ENCODE measurements at regions not wholly inside any gene's neighbourhood (a gene's known extent, or its start where the extent isn't known, plus 50 kb on each side); places are given as distances from the start of the nearest gene placed in this dataset.
"Not testable (repeated sequence)": the region's sequence is repeated elsewhere in the genome, so short reads cannot be mapped to it uniquely, and the experiment has no call there.

DNA sequence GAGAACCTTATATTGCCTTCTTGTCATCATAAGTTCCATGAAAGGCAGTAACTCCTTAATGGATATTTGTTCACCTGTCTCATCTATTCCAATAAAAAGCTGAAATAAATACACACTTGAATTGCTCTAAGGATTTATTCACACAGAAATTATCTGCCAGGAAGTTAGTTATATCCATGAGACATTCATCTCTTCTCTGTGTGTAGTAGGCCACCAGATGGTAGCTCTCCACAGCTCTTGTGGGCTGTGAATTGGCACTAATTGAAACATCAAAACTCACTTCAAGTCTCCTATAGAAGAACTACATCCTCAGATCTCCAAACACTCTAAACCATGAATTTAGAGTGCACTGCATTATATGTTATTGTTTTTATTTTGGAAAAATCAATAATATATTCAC is 189.6 kb downstream of the DSC3 start:
- no peak overlapping the region for H3K4me3 ChIP-seq (ENCODE audit: control insufficient read depth, low read depth, low read length)
- TF ChIP-seq, protein P1, sequence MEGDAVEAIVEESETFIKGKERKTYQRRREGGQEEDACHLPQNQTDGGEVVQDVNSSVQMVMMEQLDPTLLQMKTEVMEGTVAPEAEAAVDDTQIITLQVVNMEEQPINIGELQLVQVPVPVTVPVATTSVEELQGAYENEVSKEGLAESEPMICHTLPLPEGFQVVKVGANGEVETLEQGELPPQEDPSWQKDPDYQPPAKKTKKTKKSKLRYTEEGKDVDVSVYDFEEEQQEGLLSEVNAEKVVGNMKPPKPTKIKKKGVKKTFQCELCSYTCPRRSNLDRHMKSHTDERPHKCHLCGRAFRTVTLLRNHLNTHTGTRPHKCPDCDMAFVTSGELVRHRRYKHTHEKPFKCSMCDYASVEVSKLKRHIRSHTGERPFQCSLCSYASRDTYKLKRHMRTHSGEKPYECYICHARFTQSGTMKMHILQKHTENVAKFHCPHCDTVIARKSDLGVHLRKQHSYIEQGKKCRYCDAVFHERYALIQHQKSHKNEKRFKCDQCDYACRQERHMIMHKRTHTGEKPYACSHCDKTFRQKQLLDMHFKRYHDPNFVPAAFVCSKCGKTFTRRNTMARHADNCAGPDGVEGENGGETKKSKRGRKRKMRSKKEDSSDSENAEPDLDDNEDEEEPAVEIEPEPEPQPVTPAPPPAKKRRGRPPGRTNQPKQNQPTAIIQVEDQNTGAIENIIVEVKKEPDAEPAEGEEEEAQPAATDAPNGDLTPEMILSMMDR (IDR thresholded peaks at IDR 0.05; ENCODE audit: control insufficient read depth, insufficient read depth, low read depth, low read length, missing control alignments) = no peak
- DNase-seq (ENCODE audit: low read depth) = no peak

DNA sequence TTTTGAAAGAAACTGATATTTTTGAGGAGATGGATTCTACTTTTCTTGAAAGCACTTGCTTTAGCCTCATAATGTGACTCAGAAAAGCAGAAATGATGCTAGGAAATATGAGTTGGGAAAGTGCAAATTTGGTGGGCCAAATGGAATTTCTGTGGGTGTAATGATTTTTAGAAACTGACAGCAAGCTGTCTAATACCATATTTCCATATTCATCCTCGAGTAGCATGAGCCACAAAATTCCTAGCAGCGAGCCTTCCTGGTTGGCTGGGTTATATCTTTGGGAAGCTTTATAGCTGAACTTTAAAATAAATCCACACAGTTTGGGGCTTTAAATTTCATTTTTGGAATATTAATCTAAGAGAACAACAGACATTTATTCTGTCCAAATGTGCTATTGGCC is 190.0 kb downstream of the DSC3 start:
- DNase-seq (ENCODE audit: low read depth) = no peak
- TF ChIP-seq, protein P1 (IDR thresholded peaks at IDR 0.05; ENCODE audit: control insufficient read depth, insufficient read depth, low read depth, low read length, missing control alignments) = no peak
- no peak overlapping the region for H3K4me3 ChIP-seq (ENCODE audit: control insufficient read depth, low read depth, low read length)

DNA sequence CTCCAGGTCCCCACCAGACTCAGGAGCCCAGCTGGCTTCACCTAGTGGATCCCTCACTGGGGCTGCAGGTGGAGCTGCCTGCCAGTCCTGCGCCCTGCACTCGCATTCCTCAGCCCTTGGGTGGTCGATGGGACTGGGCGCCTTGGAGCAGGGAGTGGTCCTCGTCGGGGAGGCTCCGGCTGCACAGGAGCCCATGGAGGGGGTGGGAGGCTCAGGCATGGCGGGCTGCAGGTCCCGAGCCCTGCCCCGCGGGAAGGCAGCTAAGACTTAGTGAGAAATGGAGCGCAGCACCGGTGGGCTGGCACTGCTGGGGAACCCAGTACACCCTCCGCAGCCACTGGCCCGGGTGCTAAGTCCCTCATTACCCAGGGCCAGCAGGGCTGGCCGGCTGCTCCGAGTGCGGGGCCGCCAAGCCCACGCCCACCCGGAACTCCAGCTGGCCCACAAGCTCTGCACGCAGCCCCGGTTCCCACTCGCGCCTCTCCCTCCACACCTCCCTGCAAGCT is 203.4 kb downstream of the DSC3 start:
- not testable (repeated sequence) for H3K4me3 ChIP-seq (ENCODE audit: control insufficient read depth, low read depth, low read length)

DNA sequence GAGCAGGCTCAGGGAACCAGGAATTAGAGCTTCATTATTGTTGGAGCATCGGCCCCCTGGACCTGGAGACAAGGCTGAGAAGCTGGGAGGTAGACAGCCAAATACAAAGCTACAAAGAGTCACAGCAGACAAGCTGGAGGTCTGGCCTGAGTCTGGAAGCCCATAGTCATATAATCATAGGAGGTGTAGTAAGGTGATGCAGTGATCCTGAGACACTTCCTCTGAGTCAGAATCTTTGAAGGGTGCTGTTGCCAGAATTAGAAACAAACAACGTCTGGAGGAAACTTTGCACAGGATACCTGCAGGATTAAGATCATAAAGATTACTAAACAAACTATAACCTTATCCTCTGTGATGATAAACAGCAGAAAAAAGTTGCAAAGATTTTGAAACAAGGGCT is 213.8 kb downstream of the DSC3 start:
- no peak overlapping the region for H3K4me3 ChIP-seq (ENCODE audit: control insufficient read depth, low read depth, low read length)
- TF ChIP-seq, protein P1 (IDR thresholded peaks at IDR 0.05; ENCODE audit: control insufficient read depth, insufficient read depth, low read depth, low read length, missing control alignments) = no peak
- DNase-seq (ENCODE audit: low read depth) = no peak

More for the DNA sequence above, 203.4 kb downstream of the DSC3 start:
- not testable (repeated sequence) for DNase-seq (ENCODE audit: low read depth)

DNA sequence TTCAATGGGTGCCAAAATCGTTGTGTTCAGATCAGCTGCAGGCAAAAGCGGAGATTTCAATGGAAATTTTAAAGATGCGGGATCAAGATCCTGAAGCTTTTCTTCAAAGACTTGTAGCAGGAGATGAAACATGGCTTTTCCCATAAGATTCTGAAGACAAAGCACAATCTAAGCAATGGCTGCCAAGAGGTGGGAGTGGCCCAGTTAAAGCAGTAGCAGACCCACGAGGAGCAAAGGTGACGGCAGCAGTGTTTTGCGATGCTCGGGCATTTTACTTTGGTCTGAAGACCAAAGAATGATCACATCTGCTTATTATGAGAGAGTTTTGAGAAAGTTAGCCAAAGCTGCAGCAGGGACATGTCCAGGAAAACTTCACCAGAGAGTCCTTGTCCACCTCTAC is 222.9 kb downstream of the DSC3 start:
- no peak overlapping the region for H3K4me3 ChIP-seq (ENCODE audit: control insufficient read depth, low read depth, low read length)
- TF ChIP-seq, protein P1 (IDR thresholded peaks at IDR 0.05; ENCODE audit: control insufficient read depth, insufficient read depth, low read depth, low read length, missing control alignments) = no peak
- no peak for DNase-seq (ENCODE audit: low read depth)

DNA sequence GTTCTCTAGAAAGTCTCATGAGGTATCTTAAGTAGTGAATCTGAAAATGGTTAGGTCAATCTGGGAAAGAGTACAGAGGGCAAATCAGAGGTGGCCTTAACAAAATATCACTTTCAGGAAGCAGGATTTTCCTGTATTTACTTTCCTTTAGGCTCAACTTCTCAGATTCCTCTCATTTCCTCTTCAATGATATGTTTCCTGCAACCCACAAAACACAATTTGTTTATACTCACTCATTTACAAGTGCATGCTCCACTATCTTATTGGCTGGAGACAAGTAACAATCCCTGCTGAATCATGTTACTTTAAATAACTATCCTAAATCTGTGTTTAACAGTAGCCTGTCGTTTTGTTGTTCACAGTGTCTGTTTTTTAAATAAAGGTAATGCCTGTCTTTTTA is 228.1 kb downstream of the DSC3 start:
- no peak overlapping the region for H3K4me3 ChIP-seq (ENCODE audit: control insufficient read depth, low read depth, low read length)
- TF ChIP-seq, protein P1 (IDR thresholded peaks at IDR 0.05; ENCODE audit: control insufficient read depth, insufficient read depth, low read depth, low read length, missing control alignments) = no peak
- no peak for DNase-seq (ENCODE audit: low read depth)

DNA sequence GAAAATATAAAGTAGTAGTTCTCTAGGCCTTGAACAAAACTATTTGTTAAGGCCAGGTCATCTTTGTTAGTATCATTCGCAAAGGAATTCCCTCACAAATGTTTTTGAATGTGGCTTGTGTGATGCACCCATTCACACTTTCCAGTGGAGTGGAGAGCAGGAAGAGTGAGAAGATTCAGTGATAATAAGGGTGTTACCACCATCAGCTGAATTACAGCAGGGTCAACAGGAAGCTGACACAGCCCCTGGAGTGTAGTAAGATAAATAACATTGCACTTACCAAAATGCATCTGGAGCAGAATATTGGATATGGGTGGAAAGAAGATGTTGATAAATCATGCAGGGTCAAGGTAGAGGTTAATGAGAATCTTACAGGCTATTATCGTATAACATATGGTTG is 231.0 kb downstream of the DSC3 start:
- no peak for DNase-seq (ENCODE audit: low read depth)
- H3K4me3 ChIP-seq (ENCODE audit: control insufficient read depth, low read depth, low read length) = no peak overlapping the region
- TF ChIP-seq, protein P1 (IDR thresholded peaks at IDR 0.05; ENCODE audit: control insufficient read depth, insufficient read depth, low read depth, low read length, missing control alignments) = no peak
